Ovary (tissue), 3 donors: ENCODE measurements at regions not wholly inside any gene's neighbourhood (a gene's known extent, or its start where the extent isn't known, plus 50 kb on each side); places are given as distances from the start of the nearest gene placed in this dataset.
"Not testable (repeated sequence)": the region's sequence is repeated elsewhere in the genome, so short reads cannot be mapped to it uniquely, and the experiment has no call there.

Source experiments
- CTCF ChIP-seq, 3 donors: fragments of 450-650 bp in 2 of 3; fragments of 200-600 bp in 1 of 3; IDR thresholded peaks; one replicate each; pipeline versions ENCODE4 v1.5.1 to v1.8.0; 2016 to 2022; ENCODE audit warnings: antibody characterized with exemption in 3 of 3, mild to moderate bottlenecking in 1 of 3
- EP300 ChIP-seq: sonication (generic); formaldehyde crosslinking; IDR thresholded peaks from one replicate; pipeline ENCODE4 v1.6.1; 2017; ENCODE audit warnings: antibody characterized with exemption
- POLR2A ChIP-seq: fragments of 450-650 bp; IDR thresholded peaks from one replicate; pipeline ENCODE4 v1.6.1; 2017; ENCODE audit warnings: antibody characterized with exemption, mild to moderate bottlenecking, moderate library complexity
- donor health status: DM: no; HTN: no; CAD: no.

GRCh38 chr4:4004702-4005101, 222.0 kb downstream of the OTOP1 start:
- not testable (repeated sequence) for TF ChIP-seq CTCF (IDR thresholded peaks at IDR 0.05); EP300; POLR2A
